T-cell (primary cell): ENCODE measurements at regions not wholly inside any gene's neighbourhood (a gene's known extent, or its start where the extent isn't known, plus 50 kb on each side); places are given as distances from the start of the nearest gene placed in this dataset.

Experiments
- ATAC-seq, 4 experiments: fragments of 200-7000 bp in 3 of 4; fragments of 150-1000 bp in 1 of 4; cut with Tn5 transposase; replicated peaks in 1 of 4; 1 replicate in 3 of 4; 2 replicates in 1 of 4; pipeline ENCODE4 v1.10.0; 2021; ENCODE audit warnings: moderate library complexity in 3 of 4, mild to moderate bottlenecking in 2 of 4, moderate number of reproducible peaks in 1 of 4
- CTCF ChIA-PET, 2 donors: fragments of 300-600 bp; sonication (Branson Sonifier 250); formaldehyde crosslinking; loops; one replicate each; lab custom pipeline; 2022; ENCODE audit warnings: antibody characterized with exemption in 2 of 2; lab: Charles Lee
- POLR2A ChIA-PET, 2 donors: fragments of 300-600 bp; sonication (Branson Sonifier 250); formaldehyde crosslinking; loops; one replicate each; lab custom pipeline; 2022; ENCODE audit warnings: antibody characterized with exemption in 2 of 2; lab: Charles Lee
- DNase-seq, 35 experiments: peaks; one replicate each; pipeline versions ENCODE4 v3.0.0 to v3.0.0-alpha.2; 2013 to 2023
- H3K27ac ChIP-seq: one replicate; pipeline ENCODE4 v1.5.1; 2013; ENCODE audit warnings: low read length
- H3K27me3 ChIP-seq, 2 experiments: replicated peaks in 1 of 2; 1 replicate in 1 of 2; 2 replicates in 1 of 2; pipeline versions ENCODE4 v1.6.1 to v1.7.0; 2013; ENCODE audit warnings: low read length in 1 of 2, mixed read lengths in 1 of 2; ENCODE audit not compliant: control insufficient read depth in 2 of 2, insufficient read depth in 2 of 2; ENCODE audit errors: extremely low read depth in 1 of 2
- H3K36me3 ChIP-seq, 2 donors: 1 replicate in 1 of 2; 2 replicates in 1 of 2; pipeline versions ENCODE4 v1.6.1 to v1.7.0; 2013; ENCODE audit warnings: low read length in 1 of 2; ENCODE audit not compliant: control insufficient read depth in 2 of 2, insufficient read depth in 1 of 2; ENCODE audit errors: extremely low read depth in 1 of 2
- H3K4me1 ChIP-seq, 2 experiments: 1 replicate in 1 of 2; 2 replicates in 1 of 2; pipeline versions ENCODE4 v1.6.1 to v1.7.0; 2013; ENCODE audit warnings: low read length in 2 of 2, mixed read lengths in 1 of 2; ENCODE audit not compliant: insufficient read depth in 2 of 2, control insufficient read depth in 1 of 2; ENCODE audit errors: extremely low read depth in 1 of 2
- H3K4me3 ChIP-seq, 2 donors: 1 replicate in 1 of 2; 2 replicates in 1 of 2; pipeline versions ENCODE4 v1.5.1 to v1.7.0; 2013; ENCODE audit warnings: mild to moderate bottlenecking in 2 of 2, low read length in 1 of 2, moderate library complexity in 1 of 2; ENCODE audit not compliant: control insufficient read depth in 1 of 2; ENCODE audit errors: extremely low read depth in 1 of 2
- H3K9me3 ChIP-seq: 2 replicates; pipeline ENCODE4 v1.7.0; 2013
- H3K27ac Mint-ChIP-seq, 2 donors: one replicate each; pipeline ENCODE4 v1.8.0; 2020 to 2021; ENCODE audit warnings: mild to moderate bottlenecking in 2 of 2, mixed read lengths in 2 of 2
- H3K27me3 Mint-ChIP-seq, 2 donors: one replicate each; pipeline ENCODE4 v1.8.0; 2021 to 2022; ENCODE audit warnings: mixed read lengths in 2 of 2
- H3K36me3 Mint-ChIP-seq: one replicate; pipeline ENCODE4 v1.8.0; 2021; ENCODE audit warnings: mixed read lengths
- H3K4me1 Mint-ChIP-seq, 3 donors: one replicate each; pipeline ENCODE4 v1.8.0; 2020 to 2022; ENCODE audit warnings: mixed read lengths in 3 of 3, mild to moderate bottlenecking in 1 of 3
- H3K4me3 Mint-ChIP-seq, 3 donors: one replicate each; pipeline ENCODE4 v1.8.0; 2020 to 2022; ENCODE audit warnings: mild to moderate bottlenecking in 3 of 3, mixed read lengths in 3 of 3, moderate library complexity in 3 of 3
- H3K9me3 Mint-ChIP-seq, 3 donors: one replicate each; pipeline ENCODE4 v1.8.0; 2020 to 2022; ENCODE audit warnings: mixed read lengths in 3 of 3
- WGBS: methylation state at CpG from one replicate; pipeline ENCODE4 v1.1.5; 2013; ENCODE audit warnings: missing lambda C conversion rate; ENCODE audit not compliant: insufficient coverage; 5-methylcytosine and 5-hydroxymethylcytosine counted together

DNA sequence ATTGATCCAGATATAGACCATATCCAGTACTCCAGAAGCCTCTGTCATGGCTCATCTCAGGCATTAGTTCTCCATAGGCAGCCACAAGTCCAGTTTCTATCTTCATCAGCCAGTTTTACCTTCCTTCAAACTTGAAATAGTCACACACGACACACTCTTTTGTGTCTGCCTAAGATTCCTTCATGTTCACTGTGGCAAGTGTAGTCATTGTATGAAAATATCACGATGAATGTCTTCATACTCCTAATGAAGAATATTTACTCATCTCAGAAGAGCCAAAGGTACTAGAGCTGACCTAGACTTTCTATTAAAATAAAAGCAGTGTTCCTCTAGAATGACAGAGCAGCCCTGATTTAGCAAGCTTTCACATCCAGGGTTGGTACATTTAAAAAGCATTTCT, 230.7 kb downstream of the SNX13 start:
- no peaks in the 10 kb centered on the region for H3K9me3 Mint-ChIP-seq
- H3K4me3 Mint-ChIP-seq = no peak overlapping the region
- H3K36me3 Mint-ChIP-seq = no peaks in the 10 kb centered on the region
- no peaks in the 10 kb centered on the region for H3K4me1 ChIP-seq
- H3K36me3 ChIP-seq = no peaks in the 10 kb centered on the region
- H3K4me1 Mint-ChIP-seq = no peaks in the 10 kb centered on the region
- ATAC-seq = no peak
- ChIA-PET CTCF (interaction anchor here in 1 of 2 donors (1.2 kb wide), 1 partner anchor 33 kb away, joined by 6 read pairs; no protein-coding TSS in a partner anchor), POLR2A (interaction anchor here in 1 of 2 donors (0.7 kb wide), 1 partner anchor 186 kb away, joined by 11 read pairs; no protein-coding TSS in a partner anchor)
- H3K27me3 Mint-ChIP-seq = no peaks in the 10 kb centered on the region
- no peak overlapping the region for H3K27ac Mint-ChIP-seq
- H3K27me3 ChIP-seq = no peaks in the 10 kb centered on the region
- H3K4me3 ChIP-seq = no peak overlapping the region
- DNase-seq = no peak
- WGBS = no CpG with 5 or more reads among the region's 2 CpGs
- H3K27ac ChIP-seq = no peak overlapping the region
- H3K9me3 ChIP-seq = no peaks in the 10 kb centered on the region

DNA sequence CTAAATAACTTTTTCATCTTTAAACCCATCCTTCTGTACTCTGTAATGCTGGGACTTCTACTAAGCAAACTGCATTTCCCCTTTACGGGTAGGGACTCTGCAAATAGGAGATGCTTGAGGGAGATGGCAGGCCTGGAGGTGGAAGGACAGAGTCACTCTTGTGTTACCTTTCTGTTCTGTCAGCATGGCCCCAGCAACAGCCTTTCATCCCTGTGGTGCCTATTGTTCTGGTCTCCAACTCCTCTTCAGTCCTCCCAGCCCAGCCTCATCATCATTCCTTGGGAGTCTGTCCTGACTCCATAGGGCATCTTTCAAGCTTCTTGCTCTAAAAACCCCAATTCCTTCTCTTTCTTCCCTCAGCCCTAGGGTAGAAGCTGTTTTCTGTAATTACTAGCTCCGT, 230.0 kb downstream of the SNX13 start:
- no peak for ATAC-seq
- Histone ChIP-seq H3K9me3 (no peaks in the 10 kb centered on the region), H3K27ac (no peak overlapping the region), H3K27me3 (no peaks in the 10 kb centered on the region), H3K4me1 (no peaks in the 10 kb centered on the region), H3K36me3 (no peaks in the 10 kb centered on the region), H3K4me3 (no peak overlapping the region)
- Mint-ChIP-seq H3K27ac (no peak overlapping the region), H3K9me3 (no peaks in the 10 kb centered on the region), H3K4me1 (no peaks in the 10 kb centered on the region), H3K36me3 (no peaks in the 10 kb centered on the region), H3K4me3 (no peak overlapping the region), H3K27me3 (no peaks in the 10 kb centered on the region)
- ChIA-PET CTCF (no interaction called here), POLR2A (no interaction called here)
- WGBS = no CpG with 5 or more reads among the region's 2 CpGs
- no peak for DNase-seq

DNA sequence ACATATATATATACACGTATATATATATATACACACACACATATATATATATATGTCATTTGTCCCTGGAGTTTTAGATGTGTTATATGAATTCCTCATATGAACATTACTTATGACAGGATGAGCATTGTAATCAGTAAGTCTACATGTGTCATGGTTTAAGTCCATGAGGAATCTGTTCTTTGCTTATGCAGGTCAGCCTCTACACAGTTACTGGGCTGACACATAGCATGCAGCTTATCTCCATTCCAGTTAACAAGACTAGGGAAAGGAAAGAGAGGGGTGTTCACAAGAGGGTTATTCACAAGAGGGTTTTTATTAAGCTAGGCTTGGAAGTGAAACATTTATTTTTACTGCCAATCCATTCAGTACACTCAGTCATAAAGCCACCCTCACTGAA, 226.7 kb downstream of the SNX13 start:
- H3K27me3 Mint-ChIP-seq = no peaks in the 10 kb centered on the region
- CTCF ChIA-PET = no interaction called here
- no peaks in the 10 kb centered on the region for H3K9me3 ChIP-seq
- no peaks in the 10 kb centered on the region for H3K27me3 ChIP-seq
- DNase-seq (no peak), ATAC-seq (no peak)
- no peaks in the 10 kb centered on the region for H3K4me1 ChIP-seq
- H3K9me3 Mint-ChIP-seq = no peaks in the 10 kb centered on the region
- no peak overlapping the region for H3K27ac Mint-ChIP-seq
- WGBS = no CpG with 5 or more reads among the region's 1 CpG
- H3K4me3 ChIP-seq = no peak overlapping the region
- no peaks in the 10 kb centered on the region for H3K36me3 ChIP-seq
- H3K36me3 Mint-ChIP-seq = no peaks in the 10 kb centered on the region
- POLR2A ChIA-PET = no interaction called here
- no peaks in the 10 kb centered on the region for H3K4me1 Mint-ChIP-seq
- no peak overlapping the region for H3K27ac ChIP-seq
- no peak overlapping the region for H3K4me3 Mint-ChIP-seq

DNA sequence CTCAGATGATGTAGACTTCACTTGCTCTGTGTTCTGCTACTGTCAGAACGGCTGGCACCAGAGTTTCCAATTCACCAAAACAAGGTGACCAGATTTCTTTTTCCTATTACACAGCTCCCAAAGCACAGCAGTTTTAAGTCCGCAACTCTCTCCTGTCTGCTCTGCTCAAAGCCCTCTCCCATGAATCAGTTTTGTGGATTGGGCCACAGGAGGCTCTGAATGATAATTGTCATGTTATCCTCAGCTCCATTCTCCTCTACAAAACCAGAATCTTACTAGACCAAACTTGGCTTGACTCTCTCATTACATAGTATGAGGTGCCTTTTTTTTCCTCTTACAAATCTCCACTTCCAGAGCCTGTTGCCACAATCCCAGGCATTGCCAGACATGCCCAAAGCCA, 223.5 kb downstream of the SNX13 start:
- Histone ChIP-seq H3K27ac (no peak overlapping the region), H3K4me1 (no peaks in the 10 kb centered on the region), H3K36me3 (no peaks in the 10 kb centered on the region), H3K9me3 (no peaks in the 10 kb centered on the region), H3K27me3 (no peaks in the 10 kb centered on the region), H3K4me3 (no peak overlapping the region)
- H3K36me3 Mint-ChIP-seq = no peaks in the 10 kb centered on the region
- no peaks in the 10 kb centered on the region for H3K9me3 Mint-ChIP-seq
- H3K27me3 Mint-ChIP-seq = no peaks in the 10 kb centered on the region
- no peak overlapping the region for H3K27ac Mint-ChIP-seq
- DNase-seq (no peak), ATAC-seq (no peak)
- whole genome bisulfite sequencing = 83% methylated on average over 2 of the region's 2 CpGs
- no peaks in the 10 kb centered on the region for H3K4me1 Mint-ChIP-seq
- POLR2A ChIA-PET = interaction anchor here in 1 of 2 donors (0.6 kb wide), 1 partner anchor 22 kb away, joined by 3 read pairs; no protein-coding TSS in a partner anchor
- CTCF ChIA-PET = no interaction called here
- H3K4me3 Mint-ChIP-seq = no peak overlapping the region

DNA sequence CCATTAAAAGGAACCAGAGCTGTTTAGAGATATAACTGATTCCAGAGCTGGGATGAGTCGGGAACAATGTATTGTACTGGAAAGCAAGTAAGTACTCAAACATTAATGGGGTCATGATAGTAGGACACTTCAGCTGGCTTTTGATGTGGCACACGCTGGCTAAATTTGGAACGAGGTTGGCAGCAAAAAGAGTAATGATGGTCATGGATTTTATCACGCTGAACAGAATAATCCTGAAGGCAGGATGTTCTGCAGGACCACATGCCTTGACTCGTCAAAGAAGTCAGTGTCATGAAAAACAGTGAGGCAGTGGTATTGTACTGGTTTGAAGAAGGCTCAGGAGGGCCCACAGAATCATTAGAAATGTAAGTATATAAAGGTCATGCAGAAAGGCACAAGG, 220.3 kb downstream of the SNX13 start:
- no peaks in the 10 kb centered on the region for H3K9me3 Mint-ChIP-seq
- no peaks in the 10 kb centered on the region for H3K4me1 Mint-ChIP-seq
- ATAC-seq (no peak), DNase-seq (no peak)
- H3K27me3 ChIP-seq = no peaks in the 10 kb centered on the region
- no peak overlapping the region for H3K27ac ChIP-seq
- no peaks in the 10 kb centered on the region for H3K4me1 ChIP-seq
- ChIA-PET CTCF (no interaction called here), POLR2A (no interaction called here)
- 89% methylated on average over 4 of the region's 5 CpGs for WGBS
- no peak overlapping the region for H3K4me3 Mint-ChIP-seq
- no peaks in the 10 kb centered on the region for H3K36me3 ChIP-seq
- H3K9me3 ChIP-seq = no peaks in the 10 kb centered on the region
- H3K36me3 Mint-ChIP-seq = no peaks in the 10 kb centered on the region
- peaks cover 0 to 1% of the 10 kb centered on the region in 2 donors for H3K27me3 Mint-ChIP-seq
- no peak overlapping the region for H3K27ac Mint-ChIP-seq
- no peak overlapping the region for H3K4me3 ChIP-seq

DNA sequence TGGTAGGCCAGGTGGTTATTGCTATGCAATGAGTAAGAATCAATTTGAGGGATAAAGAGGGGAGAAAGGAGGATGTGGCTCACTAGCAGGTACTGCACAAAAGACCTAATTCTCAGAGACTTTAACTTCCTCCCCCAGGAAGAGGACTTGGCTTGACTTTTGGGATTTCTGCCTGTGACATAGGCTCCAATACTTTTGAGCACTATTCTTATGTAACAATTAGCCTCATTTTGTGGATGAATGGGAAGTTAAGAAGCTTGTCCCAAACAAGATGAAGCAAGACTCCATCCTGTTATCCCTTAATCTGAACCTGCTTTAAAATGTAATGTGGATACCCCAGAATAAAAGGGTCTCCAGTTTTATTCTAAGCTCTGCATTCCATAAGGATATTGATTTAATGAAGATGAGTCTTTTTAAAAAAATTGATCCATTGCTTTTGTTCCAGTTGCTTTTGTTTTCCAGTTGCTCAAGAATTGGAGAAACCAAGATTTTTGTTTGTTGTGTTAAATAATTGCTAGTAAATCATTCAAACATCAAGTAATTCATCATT, 218.5 kb downstream of the SNX13 start:
- ChIA-PET POLR2A (no interaction called here), CTCF (interaction anchor here in 1 of 2 donors (0.6 kb wide), 1 partner anchor 338 kb away, joined by 3 read pairs; no protein-coding TSS in a partner anchor)
- Histone ChIP-seq H3K27me3 (no peaks in the 10 kb centered on the region), H3K36me3 (no peaks in the 10 kb centered on the region), H3K4me3 (no peak overlapping the region), H3K9me3 (no peaks in the 10 kb centered on the region), H3K27ac (no peak overlapping the region), H3K4me1 (no peaks in the 10 kb centered on the region)
- Mint-ChIP-seq H3K27me3 (peaks cover 4 to 5% of the 10 kb centered on the region in 2 donors), H3K4me3 (no peak overlapping the region), H3K27ac (no peak overlapping the region), H3K9me3 (no peaks in the 10 kb centered on the region), H3K36me3 (no peaks in the 10 kb centered on the region), H3K4me1 (no peaks in the 10 kb centered on the region)
- no peak for ATAC-seq
- DNase-seq = no peak

DNA sequence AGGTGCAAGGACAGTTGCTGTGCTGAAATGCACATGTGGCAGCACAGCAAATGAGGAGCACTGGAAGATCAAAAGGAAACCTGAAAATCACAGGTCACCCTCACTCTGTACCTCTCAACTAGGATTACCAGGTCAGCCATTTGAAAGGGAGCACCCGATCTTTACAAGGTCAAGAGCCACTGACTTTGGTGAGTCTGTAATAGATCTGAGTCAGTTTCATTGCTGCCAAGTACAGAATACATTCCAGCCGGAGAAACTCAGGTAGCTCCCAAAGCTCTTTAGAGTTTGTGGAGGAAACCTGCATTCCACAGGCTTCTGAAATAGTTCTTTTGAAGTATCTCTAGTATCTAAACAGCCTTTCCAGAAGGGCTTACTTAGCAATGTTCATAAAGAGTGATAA, 217.5 kb downstream of the SNX13 start:
- POLR2A ChIA-PET = no interaction called here
- no peaks in the 10 kb centered on the region for H3K36me3 Mint-ChIP-seq
- H3K27me3 Mint-ChIP-seq = peaks cover 4 to 5% of the 10 kb centered on the region in 2 donors
- Histone ChIP-seq H3K27ac (no peak overlapping the region), H3K9me3 (no peaks in the 10 kb centered on the region), H3K27me3 (no peaks in the 10 kb centered on the region), H3K4me3 (no peak overlapping the region), H3K36me3 (no peaks in the 10 kb centered on the region), H3K4me1 (no peaks in the 10 kb centered on the region)
- ATAC-seq (no peak), DNase-seq (no peak)
- no peaks in the 10 kb centered on the region for H3K9me3 Mint-ChIP-seq
- CTCF ChIA-PET = no interaction called here
- H3K4me1 Mint-ChIP-seq = no peaks in the 10 kb centered on the region
- no CpG with 5 or more reads among the region's 2 CpGs for WGBS
- no peak overlapping the region for H3K27ac Mint-ChIP-seq
- H3K4me3 Mint-ChIP-seq = no peak overlapping the region
